Endodermal cell (in vitro differentiated cells): ENCODE measurements at regions not wholly inside any gene's neighbourhood (a gene's known extent, or its start where the extent isn't known, plus 50 kb on each side); places are given as distances from the start of the nearest gene placed in this dataset.

Source experiments
- DNase-seq: peaks from one replicate; pipeline ENCODE4 v3.0.0-alpha.2; 2017
- H3K27ac ChIP-seq: 2 replicates; pipeline ENCODE4 v1.5.1; 2013; ENCODE audit warnings: mild to moderate bottlenecking, low read depth, low read length, moderate library complexity
- H3K27me3 ChIP-seq: 2 replicates; pipeline ENCODE4 v1.6.1; 2013; ENCODE audit warnings: mild to moderate bottlenecking, low read length, moderate library complexity; ENCODE audit not compliant: insufficient read depth, control insufficient read depth, poor library complexity, severe bottlenecking
- H3K36me3 ChIP-seq: 2 replicates; pipeline ENCODE4 v1.7.0; 2013; ENCODE audit warnings: mild to moderate bottlenecking, low read length, moderate library complexity; ENCODE audit not compliant: control insufficient read depth, insufficient read depth
- H3K4me1 ChIP-seq: one replicate; pipeline ENCODE4 v1.7.0; 2013; ENCODE audit warnings: low read length; ENCODE audit not compliant: control insufficient read depth, insufficient read depth
- H3K4me3 ChIP-seq: 2 replicates; pipeline ENCODE4 v1.5.1; 2013; ENCODE audit warnings: mild to moderate bottlenecking, low read length, moderate library complexity
- H3K9ac ChIP-seq: 2 replicates; pipeline ENCODE4 v1.6.1; 2013; ENCODE audit warnings: mild to moderate bottlenecking, low read length, moderate library complexity; ENCODE audit not compliant: poor library complexity, severe bottlenecking; ENCODE audit errors: extremely low read depth
- H3K9me3 ChIP-seq: 2 replicates; pipeline ENCODE4 v1.6.1; 2013; ENCODE audit warnings: mild to moderate bottlenecking, low read length, moderate library complexity; ENCODE audit not compliant: control insufficient read depth
- H3K27ac Mint-ChIP-seq: 2 replicates; pipeline ENCODE4 v1.8.0; 2020; ENCODE audit warnings: mixed read lengths
- H3K27me3 Mint-ChIP-seq: 2 replicates; pipeline ENCODE4 v1.8.0; 2021; ENCODE audit warnings: mild to moderate bottlenecking, mixed read lengths; ENCODE audit not compliant: insufficient read depth
- H3K36me3 Mint-ChIP-seq: 2 replicates; pipeline ENCODE4 v1.8.0; 2020; ENCODE audit warnings: low read depth, mixed read lengths
- H3K4me1 Mint-ChIP-seq: 2 replicates; pipeline ENCODE4 v1.8.0; 2020; ENCODE audit warnings: mixed read lengths
- H3K4me3 Mint-ChIP-seq: 2 replicates; pipeline ENCODE4 v1.8.0; 2020; ENCODE audit warnings: mild to moderate bottlenecking, moderate library complexity, mixed read lengths
- H3K9me3 Mint-ChIP-seq: 2 replicates; pipeline ENCODE4 v1.8.0; 2020; ENCODE audit warnings: mild to moderate bottlenecking, mixed read lengths
- WGBS, 2 experiments: methylation state at CpG; one replicate each; pipeline versions ENCODE4 v1.1.5 to v1.1.7; 2013; ENCODE audit warnings: missing lambda C conversion rate in 2 of 2, mixed read lengths in 1 of 2; ENCODE audit not compliant: insufficient coverage in 1 of 2, insufficient read length in 1 of 2; 5-methylcytosine and 5-hydroxymethylcytosine counted together
- TF ChIP-seq, protein P1 (sequence below): fragments of 200-600 bp; sonication (generic); conservative IDR thresholded peaks from 2 replicates; pipeline ENCODE4 v1.5.0; 2021; ENCODE audit warnings: antibody characterized with exemption, mild to moderate bottlenecking

GRCh38 chr20:50244352-50245149 is 53.9 kb downstream of the CEBPB start:
- Histone ChIP-seq H3K27me3 (no peaks in the 10 kb centered on the region), H3K36me3 (no peaks in the 10 kb centered on the region), H3K9ac (no peak overlapping the region), H3K27ac (no peak overlapping the region), H3K4me3 (no peak overlapping the region), H3K9me3 (no peaks in the 10 kb centered on the region), H3K4me1 (no peaks in the 10 kb centered on the region)
- no peak overlapping the region for H3K27ac Mint-ChIP-seq
- no peaks in the 10 kb centered on the region for H3K36me3 Mint-ChIP-seq
- TF ChIP-seq, protein P1, sequence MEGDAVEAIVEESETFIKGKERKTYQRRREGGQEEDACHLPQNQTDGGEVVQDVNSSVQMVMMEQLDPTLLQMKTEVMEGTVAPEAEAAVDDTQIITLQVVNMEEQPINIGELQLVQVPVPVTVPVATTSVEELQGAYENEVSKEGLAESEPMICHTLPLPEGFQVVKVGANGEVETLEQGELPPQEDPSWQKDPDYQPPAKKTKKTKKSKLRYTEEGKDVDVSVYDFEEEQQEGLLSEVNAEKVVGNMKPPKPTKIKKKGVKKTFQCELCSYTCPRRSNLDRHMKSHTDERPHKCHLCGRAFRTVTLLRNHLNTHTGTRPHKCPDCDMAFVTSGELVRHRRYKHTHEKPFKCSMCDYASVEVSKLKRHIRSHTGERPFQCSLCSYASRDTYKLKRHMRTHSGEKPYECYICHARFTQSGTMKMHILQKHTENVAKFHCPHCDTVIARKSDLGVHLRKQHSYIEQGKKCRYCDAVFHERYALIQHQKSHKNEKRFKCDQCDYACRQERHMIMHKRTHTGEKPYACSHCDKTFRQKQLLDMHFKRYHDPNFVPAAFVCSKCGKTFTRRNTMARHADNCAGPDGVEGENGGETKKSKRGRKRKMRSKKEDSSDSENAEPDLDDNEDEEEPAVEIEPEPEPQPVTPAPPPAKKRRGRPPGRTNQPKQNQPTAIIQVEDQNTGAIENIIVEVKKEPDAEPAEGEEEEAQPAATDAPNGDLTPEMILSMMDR: no peak
- H3K27me3 Mint-ChIP-seq: peaks cover 2% of the 10 kb centered on the region
- no peak for DNase-seq
- H3K9me3 Mint-ChIP-seq: no peaks in the 10 kb centered on the region
- H3K4me3 Mint-ChIP-seq: no peak overlapping the region
- no peaks in the 10 kb centered on the region for H3K4me1 Mint-ChIP-seq
- WGBS, 2 experiments: 92 to 94% methylated on average over 6 to 9 of the region's 9 CpGs

DNA sequence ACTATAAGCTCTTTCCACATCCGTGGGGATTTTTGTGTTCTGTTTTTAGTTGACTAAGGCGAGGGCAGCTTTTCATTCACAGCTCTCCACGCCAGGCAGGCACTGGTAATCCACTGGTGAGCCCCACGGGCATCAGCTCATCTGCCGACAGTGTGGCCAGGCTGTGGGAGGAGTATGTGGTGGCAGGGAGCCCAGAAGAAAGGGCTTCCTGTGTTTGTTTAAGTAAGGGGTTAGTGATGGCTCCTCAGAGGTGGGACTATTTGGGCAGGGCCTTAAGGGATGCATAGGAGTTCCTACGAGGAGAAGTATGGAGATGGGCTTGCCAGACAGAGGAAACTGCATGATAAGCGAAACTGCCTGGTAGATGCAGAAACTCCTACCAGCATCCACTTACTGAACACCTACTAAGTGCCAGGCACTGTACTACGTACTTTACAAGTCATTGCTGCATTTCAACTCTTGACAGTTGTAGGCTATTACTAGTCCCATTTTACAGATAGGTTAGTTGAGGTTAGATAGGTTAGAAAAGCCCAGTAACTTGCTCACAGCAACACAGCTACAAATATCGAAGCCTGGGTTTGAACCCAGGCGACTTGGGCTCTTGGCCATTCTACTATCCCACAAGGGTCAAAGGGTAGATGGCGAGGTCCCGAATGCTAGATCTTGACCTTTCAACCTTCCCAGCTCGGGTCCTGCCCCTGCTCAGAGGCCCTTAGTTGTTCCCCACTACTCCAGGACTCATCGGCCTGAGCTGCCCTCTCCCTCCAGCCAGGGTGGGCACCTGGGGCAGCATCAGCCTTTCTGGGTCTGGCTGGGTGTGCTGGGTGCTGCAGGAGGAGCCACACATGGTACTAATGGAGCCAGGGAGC is 55.1 kb downstream of the CEBPB start:
- H3K9me3 ChIP-seq: no peaks in the 10 kb centered on the region
- H3K27me3 ChIP-seq: no peaks in the 10 kb centered on the region
- TF ChIP-seq, protein P1: no peak
- no peaks in the 10 kb centered on the region for H3K36me3 Mint-ChIP-seq
- H3K27ac Mint-ChIP-seq: no peak overlapping the region
- DNase-seq: no peak
- H3K4me1 ChIP-seq: no peaks in the 10 kb centered on the region
- H3K27ac ChIP-seq: no peak overlapping the region
- no peaks in the 10 kb centered on the region for H3K9me3 Mint-ChIP-seq
- H3K27me3 Mint-ChIP-seq: peaks cover 2% of the 10 kb centered on the region
- no peaks in the 10 kb centered on the region for H3K36me3 ChIP-seq
- H3K9ac ChIP-seq: no peak overlapping the region
- no peaks in the 10 kb centered on the region for H3K4me1 Mint-ChIP-seq
- no peak overlapping the region for H3K4me3 Mint-ChIP-seq
- no peak overlapping the region for H3K4me3 ChIP-seq
- 86 to 90% methylated on average over 10 to 14 of the region's 14 CpGs for WGBS, 2 experiments

- H3K27me3 Mint-ChIP-seq: peaks cover 2% of the 10 kb centered on the region
- no peaks in the 10 kb centered on the region for H3K36me3 Mint-ChIP-seq
- Histone ChIP-seq H3K4me1 (no peaks in the 10 kb centered on the region), H3K9me3 (no peaks in the 10 kb centered on the region), H3K27me3 (no peaks in the 10 kb centered on the region), H3K9ac (no peak overlapping the region), H3K36me3 (no peaks in the 10 kb centered on the region), H3K4me3 (no peak overlapping the region), H3K27ac (no peak overlapping the region)
- 88 to 94% methylated on average over 6 to 17 of the region's 17 CpGs for WGBS, 2 experiments
- no peak overlapping the region for H3K4me3 Mint-ChIP-seq
- no peaks in the 10 kb centered on the region for H3K4me1 Mint-ChIP-seq
- TF ChIP-seq, protein P1: no peak
- no peak overlapping the region for H3K27ac Mint-ChIP-seq
- H3K9me3 Mint-ChIP-seq: no peaks in the 10 kb centered on the region
- DNase-seq: no peak
These were observed 56.0 kb downstream of the CEBPB start for GRCh38 chr20:50246367-50247195.
